OCI-LY7 (cell line): ENCODE measurements at regions not wholly inside any gene's neighbourhood (a gene's known extent, or its start where the extent isn't known, plus 50 kb on each side); places are given as distances from the start of the nearest gene placed in this dataset.

Source experiments
- BruUV-seq: library from RNA; stranded (reverse); fragments of 400-500 nt; replicated peaks from 2 replicates; lab custom pipeline; 2021; lab: Mats Ljungman, UMichigan
- CTCF ChIA-PET: fragments of 300-600 bp; sonication (Branson Sonifier 250); formaldehyde crosslinking; loops from one replicate; lab custom pipeline; 2022; ENCODE audit warnings: antibody characterized with exemption; ENCODE audit not compliant: unreplicated experiment; lab: Charles Lee
- POLR2A ChIA-PET: fragments of 300-600 bp; sonication (Branson Sonifier 250); formaldehyde crosslinking; loops from one replicate; lab custom pipeline; 2022; ENCODE audit warnings: antibody characterized with exemption; lab: Charles Lee
- DNase-seq: peaks from one replicate; pipeline ENCODE4 v3.0.0-alpha.2; 2015; ENCODE audit warnings: low spot score
- H2AFZ ChIP-seq: fragments of 200-600 bp; sonication (generic), shearing (Covaris generic); 2 replicates; pipeline ENCODE4 v1.6.1; 2014; ENCODE audit warnings: mild to moderate bottlenecking, antibody characterized with exemption, low read length, moderate library complexity
- H3K27ac ChIP-seq: fragments of 200-600 bp; sonication (generic); 2 replicates; pipeline ENCODE4 v1.5.1; 2014; ENCODE audit warnings: mixed run types, low read depth, mild to moderate bottlenecking, moderate library complexity, low read length, inconsistent platforms; ENCODE audit not compliant: poor library complexity, severe bottlenecking
- H3K36me3 ChIP-seq: fragments of 200-600 bp; sonication (generic); 2 replicates; pipeline ENCODE4 v1.6.1; 2014; ENCODE audit warnings: mild to moderate bottlenecking, antibody characterized with exemption, low read length, moderate library complexity, mixed read lengths; ENCODE audit not compliant: insufficient read depth
- H3K4me1 ChIP-seq: fragments of 200-600 bp; sonication (generic); 2 replicates; pipeline ENCODE4 v1.5.1; 2014; ENCODE audit warnings: mild to moderate bottlenecking, low read length; ENCODE audit not compliant: insufficient read depth, poor library complexity, severe bottlenecking
- H3K4me2 ChIP-seq: fragments of 200-600 bp; sonication (generic); 2 replicates; pipeline ENCODE4 v1.6.1; 2014; ENCODE audit warnings: mild to moderate bottlenecking, low read length
- H3K4me3 ChIP-seq: fragments of 200-600 bp; sonication (generic); 2 replicates; pipeline ENCODE4 v1.5.1; 2014; ENCODE audit warnings: mild to moderate bottlenecking, low read depth, low read length; ENCODE audit not compliant: poor library complexity, severe bottlenecking
- H3K79me2 ChIP-seq: fragments of 200-600 bp; sonication (generic); 2 replicates; pipeline ENCODE4 v1.6.1; 2016; ENCODE audit warnings: low read depth, mild to moderate bottlenecking, low read length, moderate library complexity, mixed read lengths; ENCODE audit not compliant: insufficient read depth
- H3K9me2 ChIP-seq: fragments of 200-600 bp; sonication (generic); 2 replicates; pipeline ENCODE4 v1.6.1; 2016; ENCODE audit warnings: mild to moderate bottlenecking, low read length, mixed read lengths; ENCODE audit not compliant: insufficient read depth
- H3K9me3 ChIP-seq: fragments of 200-600 bp; sonication (generic); 2 replicates; pipeline ENCODE4 v1.6.1; 2014; ENCODE audit warnings: mild to moderate bottlenecking, mixed run types, low read length, mixed read lengths
- H4K20me1 ChIP-seq: fragments of 200-600 bp; sonication (generic); 2 replicates; pipeline ENCODE4 v1.6.1; 2014; ENCODE audit warnings: mild to moderate bottlenecking, antibody characterized with exemption, low read length, moderate library complexity, mixed read lengths; ENCODE audit not compliant: insufficient read depth
- CTCF ChIP-seq: fragments of 200-600 bp; sonication (generic); conservative IDR thresholded peaks from 2 replicates; pipeline ENCODE4 v1.5.1; 2014; ENCODE audit warnings: mild to moderate bottlenecking, antibody characterized with exemption, low read length, moderate library complexity, mixed read lengths
- EZH2phosphoT487 ChIP-seq: fragments of 200-600 bp; sonication (generic); IDR thresholded peaks from 2 replicates; pipeline ENCODE4 v1.6.1; 2018; ENCODE audit warnings: low read depth, borderline replicate concordance, mild to moderate bottlenecking, mixed run types, antibody characterized with exemption, low read length, moderate library complexity, mixed read lengths
- intact Hi-C: fragments of 100-400 bp; cut with micrococcal nuclease; formaldehyde crosslinking; loops from one replicate; pipeline ENCODE4 v1.10.0; 2022; ENCODE audit not compliant: unreplicated experiment

DNA sequence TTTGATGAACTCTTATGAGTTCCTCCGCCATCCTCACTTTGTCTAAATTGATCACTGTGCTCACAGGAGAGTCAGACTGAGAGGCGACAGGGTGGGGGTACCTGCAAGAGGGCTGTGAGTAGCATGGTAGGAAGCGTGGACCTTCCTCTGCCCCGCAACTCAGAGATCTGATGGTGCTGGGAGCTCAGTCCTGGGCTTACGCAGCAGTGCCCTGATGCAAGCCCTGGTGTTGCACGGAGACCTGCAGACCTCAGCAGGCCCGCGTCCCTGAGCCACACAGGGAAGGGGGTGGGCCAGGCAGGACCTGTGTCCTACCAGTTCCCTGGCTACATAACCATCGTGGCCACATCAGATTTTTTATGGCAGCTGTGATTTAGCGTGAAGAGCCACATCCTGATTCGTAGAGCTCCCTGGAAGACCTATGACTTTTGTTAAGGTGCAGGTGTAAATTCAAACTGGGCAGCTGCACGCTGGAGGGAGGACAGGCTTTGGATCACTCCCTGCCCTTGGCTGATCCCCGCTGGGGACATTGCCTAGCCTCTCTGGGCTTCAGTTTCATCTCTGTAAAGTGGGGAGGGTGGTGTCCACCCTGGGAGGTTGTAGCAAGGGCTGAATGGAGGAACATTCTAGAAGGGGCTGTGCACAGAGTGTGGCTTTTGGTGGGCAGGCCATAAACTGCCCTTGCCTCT, 176.1 kb downstream of the KLF13 start:
- H2AFZ ChIP-seq: no peak overlapping the region
- H3K36me3 ChIP-seq: no peaks in the 10 kb centered on the region
- no peak for TF ChIP-seq CTCF
- H3K4me3 ChIP-seq: no peak overlapping the region
- H3K4me1 ChIP-seq: peaks cover 9% of the 10 kb centered on the region
- H3K79me2 ChIP-seq: no peaks in the 10 kb centered on the region
- no peak overlapping the region for H3K27ac ChIP-seq
- no peak for DNase-seq
- BruUV-seq: no TSS peak
- no peaks in the 10 kb centered on the region for H3K9me2 ChIP-seq
- no peaks in the 10 kb centered on the region for H4K20me1 ChIP-seq
- H3K9me3 ChIP-seq: no peaks in the 10 kb centered on the region
- ChIA-PET CTCF (no interaction called here), POLR2A (no interaction called here)
- no peak overlapping the region for H3K4me2 ChIP-seq
- intact Hi-C loops: no loop called here

GRCh38 chr15:31503256-31503655, 176.6 kb downstream of the KLF13 start:
- Histone ChIP-seq H3K4me1 (peaks cover 5% of the 10 kb centered on the region), H3K27ac (no peak overlapping the region), H3K9me3 (no peaks in the 10 kb centered on the region), H3K79me2 (no peaks in the 10 kb centered on the region), H4K20me1 (no peaks in the 10 kb centered on the region), H3K9me2 (no peaks in the 10 kb centered on the region), H3K4me3 (no peak overlapping the region), H3K4me2 (no peak overlapping the region), H3K36me3 (no peaks in the 10 kb centered on the region), H2AFZ (no peak overlapping the region)
- BruUV-seq: no TSS peak
- CTCF ChIA-PET: no interaction called here
- no peak for DNase-seq
- intact Hi-C loops: no loop called here
- POLR2A ChIA-PET: no interaction called here
- TF ChIP-seq CTCF: no peak
- no peak for TF ChIP-seq EZH2phosphoT487

- intact Hi-C loops: no loop called here
- peaks cover 5% of the 10 kb centered on the region for H3K4me1 ChIP-seq
- POLR2A ChIA-PET: no interaction called here
- DNase-seq: no peak
- H3K36me3 ChIP-seq: no peaks in the 10 kb centered on the region
- BruUV-seq: no TSS peak
- H4K20me1 ChIP-seq: no peaks in the 10 kb centered on the region
- no peaks in the 10 kb centered on the region for H3K9me3 ChIP-seq
- TF ChIP-seq EZH2phosphoT487 (no peak), CTCF (no peak)
- H3K27ac ChIP-seq: no peak overlapping the region
- no peak overlapping the region for H2AFZ ChIP-seq
- H3K79me2 ChIP-seq: no peaks in the 10 kb centered on the region
- no peak overlapping the region for H3K4me3 ChIP-seq
- CTCF ChIA-PET: no interaction called here
- H3K4me2 ChIP-seq: no peak overlapping the region
- H3K9me2 ChIP-seq: no peaks in the 10 kb centered on the region
These were observed 177.3 kb downstream of the KLF13 start for GRCh38 chr15:31503758-31504461.
